Spleen (tissue), 7 donors: ENCODE measurements at regions not wholly inside any gene's neighbourhood (a gene's known extent, or its start where the extent isn't known, plus 50 kb on each side); places are given as distances from the start of the nearest gene placed in this dataset.

ENCODE experiments used
- POLR2A ChIP-seq, 3 donors: fragments of 450-650 bp; IDR thresholded peaks; one replicate each; pipeline ENCODE4 v1.5.1; 2017; ENCODE audit warnings: antibody characterized with exemption in 3 of 3, mild to moderate bottlenecking in 1 of 3
- POLR2AphosphoS5 ChIP-seq, 3 donors: sonication (generic); formaldehyde crosslinking; IDR thresholded peaks; one replicate each; pipeline ENCODE4 v1.5.1; 2017; ENCODE audit warnings: antibody characterized with exemption in 3 of 3
- TF ChIP-seq, protein P1 (sequence below), 11 experiments: fragments of 200-600 bp in 7 of 11; fragments of 450-650 bp in 4 of 11; sonication (generic) in 4 of 11; IDR thresholded peaks in 8 of 11; conservative IDR thresholded peaks in 3 of 11; 1 replicate in 7 of 11; 2 replicates in 4 of 11; pipeline versions ENCODE4 v1.4.0 to v1.8.0; 2016 to 2021; ENCODE audit warnings: antibody characterized with exemption in 11 of 11, inconsistent platforms in 4 of 11, mild to moderate bottlenecking in 1 of 11
- donor health status: DM: no; HTN: no; CAD: no; lungs with moderate emphysema.
- donor health status: DM: no; HTN: no; CAD: no.
- donor health status: DM: no; HTN: no; CAD: no.

- TF ChIP-seq, protein P1, sequence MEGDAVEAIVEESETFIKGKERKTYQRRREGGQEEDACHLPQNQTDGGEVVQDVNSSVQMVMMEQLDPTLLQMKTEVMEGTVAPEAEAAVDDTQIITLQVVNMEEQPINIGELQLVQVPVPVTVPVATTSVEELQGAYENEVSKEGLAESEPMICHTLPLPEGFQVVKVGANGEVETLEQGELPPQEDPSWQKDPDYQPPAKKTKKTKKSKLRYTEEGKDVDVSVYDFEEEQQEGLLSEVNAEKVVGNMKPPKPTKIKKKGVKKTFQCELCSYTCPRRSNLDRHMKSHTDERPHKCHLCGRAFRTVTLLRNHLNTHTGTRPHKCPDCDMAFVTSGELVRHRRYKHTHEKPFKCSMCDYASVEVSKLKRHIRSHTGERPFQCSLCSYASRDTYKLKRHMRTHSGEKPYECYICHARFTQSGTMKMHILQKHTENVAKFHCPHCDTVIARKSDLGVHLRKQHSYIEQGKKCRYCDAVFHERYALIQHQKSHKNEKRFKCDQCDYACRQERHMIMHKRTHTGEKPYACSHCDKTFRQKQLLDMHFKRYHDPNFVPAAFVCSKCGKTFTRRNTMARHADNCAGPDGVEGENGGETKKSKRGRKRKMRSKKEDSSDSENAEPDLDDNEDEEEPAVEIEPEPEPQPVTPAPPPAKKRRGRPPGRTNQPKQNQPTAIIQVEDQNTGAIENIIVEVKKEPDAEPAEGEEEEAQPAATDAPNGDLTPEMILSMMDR (IDR thresholded peaks at IDR 0.05 in 8 of 11, conservative IDR thresholded peaks at IDR 0.05 in 3 of 11), result no peak
- TF ChIP-seq POLR2A (IDR thresholded peaks at IDR 0.05) (no peak), POLR2AphosphoS5 (IDR thresholded peaks at IDR 0.05) (no peak)
Measured at GRCh38 chr2:118698564-118698963, 148.9 kb downstream of the EN1 start.
